BE2C (cell line): ENCODE measurements at regions not wholly inside any gene's neighbourhood (a gene's known extent, or its start where the extent isn't known, plus 50 kb on each side); places are given as distances from the start of the nearest gene placed in this dataset.

Experiments
- DNase-seq: peaks from one replicate; pipeline ENCODE4 v3.0.0-alpha.2; 2020
- H3K27me3 ChIP-seq: fragments of 250-450 bp; sonication (Bioruptor Pico); 2 replicates; pipeline ENCODE4 v1.5.1; 2020; ENCODE audit warnings: mild to moderate bottlenecking
- H3K36me3 ChIP-seq: fragments of 250-450 bp; sonication (Bioruptor Pico); 2 replicates; pipeline ENCODE4 v1.5.1; 2020; ENCODE audit warnings: mild to moderate bottlenecking
- H3K4me1 ChIP-seq: fragments of 250-450 bp; sonication (Bioruptor Pico); 2 replicates; pipeline ENCODE4 v1.5.1; 2020
- H3K4me3 ChIP-seq: 2 replicates; pipeline ENCODE4 v1.5.1; 2011; ENCODE audit warnings: low read depth, low read length
- H3K9me3 ChIP-seq: fragments of 250-450 bp; sonication (Bioruptor Pico); 2 replicates; pipeline ENCODE4 v1.5.1; 2020
- CTCF ChIP-seq: IDR thresholded peaks from 2 replicates; pipeline ENCODE4 v1.5.1; 2012; ENCODE audit warnings: mild to moderate bottlenecking, low read depth, low read length

- TF ChIP-seq CTCF = peak; percentile 24; the same call in 1 of the 2 replicates
- no peak overlapping the region for H3K4me3 ChIP-seq
Observed at GRCh38 chr20:43844778-43845614, 69.7 kb upstream of the TOX2 start.

DNA sequence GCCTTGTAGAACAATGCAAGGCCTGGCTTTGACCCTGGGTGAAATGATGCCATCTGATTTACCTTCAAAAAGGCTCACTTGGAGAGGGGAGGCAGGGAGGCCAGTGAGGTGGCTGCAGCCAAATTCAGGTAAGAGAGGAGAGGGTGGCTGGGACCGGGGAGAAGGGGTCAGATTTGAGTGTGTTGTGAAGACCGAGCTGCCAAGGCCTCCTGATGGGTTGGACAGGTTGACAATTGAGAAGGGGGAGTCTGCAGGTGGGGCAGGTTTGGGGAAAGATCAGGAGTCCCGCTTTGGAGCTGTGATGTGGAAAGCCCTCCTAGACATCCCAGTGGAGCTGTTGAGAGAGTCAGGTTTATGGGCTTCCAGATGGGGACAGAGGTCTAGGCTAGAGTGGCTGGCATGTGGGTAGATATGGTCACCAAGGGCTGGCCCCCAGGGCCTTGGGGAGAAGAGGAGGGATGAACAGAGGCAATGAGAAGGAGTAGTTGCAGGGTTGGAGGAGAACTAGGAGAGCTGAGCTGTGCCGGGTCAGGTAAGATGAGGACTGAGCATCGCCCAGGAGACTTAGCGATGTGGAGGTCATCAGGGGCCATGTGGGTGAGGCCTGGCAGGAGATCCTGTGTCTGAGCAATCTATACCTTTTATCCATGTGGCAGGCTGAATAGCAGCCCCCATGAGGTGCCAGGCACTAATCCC lies 70.5 kb upstream of the TOX2 start:
- DNase-seq = no peak
- H3K36me3 ChIP-seq = no peaks in the 10 kb centered on the region
- no peak for TF ChIP-seq CTCF
- H3K4me1 ChIP-seq = no peaks in the 10 kb centered on the region
- H3K4me3 ChIP-seq = no peak overlapping the region
- no peaks in the 10 kb centered on the region for H3K9me3 ChIP-seq
- no peaks in the 10 kb centered on the region for H3K27me3 ChIP-seq

More at GRCh38 chr20:43844778-43845614, 69.7 kb upstream of the TOX2 start:
- no peak for DNase-seq
- H3K4me1 ChIP-seq = no peaks in the 10 kb centered on the region
- no peaks in the 10 kb centered on the region for H3K9me3 ChIP-seq
- no peaks in the 10 kb centered on the region for H3K27me3 ChIP-seq
- H3K36me3 ChIP-seq = no peaks in the 10 kb centered on the region

DNA sequence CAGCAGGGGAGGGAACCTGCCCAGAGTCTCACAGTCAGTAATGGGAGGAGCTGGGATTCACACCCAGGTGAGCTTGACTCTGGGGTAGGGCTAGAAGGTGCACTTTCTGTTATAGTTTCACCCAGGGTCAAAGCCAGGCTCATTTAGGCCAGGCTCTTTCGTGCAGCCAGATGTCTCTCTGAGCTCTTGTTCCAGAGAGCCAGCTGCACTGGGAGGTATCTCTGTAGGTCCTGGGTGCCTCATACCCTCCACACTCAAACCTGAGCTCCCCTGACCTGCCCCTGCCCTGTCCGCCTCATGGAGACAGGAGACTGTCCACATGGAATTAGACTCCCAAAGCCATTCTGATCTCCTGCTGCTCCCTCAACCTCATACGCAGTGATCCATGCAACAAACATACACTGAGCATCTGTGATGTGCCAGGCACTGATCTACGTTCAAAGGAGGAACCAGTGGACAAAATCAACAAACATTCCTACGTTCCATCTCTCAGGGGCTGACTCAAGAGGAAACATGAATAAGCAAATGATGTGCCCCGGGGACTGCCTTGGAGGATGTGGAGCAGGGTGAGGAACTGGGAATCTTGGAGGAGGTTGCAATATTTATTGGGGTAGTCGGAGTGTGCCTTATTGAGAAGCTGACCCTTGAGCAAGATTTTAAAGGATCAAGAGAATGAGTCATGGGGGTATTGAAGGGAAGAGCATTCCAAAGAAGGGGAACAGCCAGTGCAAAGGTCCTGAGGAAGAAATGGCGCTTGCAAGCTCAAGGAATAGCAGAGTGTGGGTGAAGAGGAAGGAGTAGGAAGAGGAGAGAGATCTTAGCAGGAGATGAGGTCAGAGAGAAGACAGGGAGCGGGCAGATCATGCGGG lies 71.3 kb upstream of the TOX2 start:
- H3K4me1 ChIP-seq = no peaks in the 10 kb centered on the region
- no peak for DNase-seq
- no peak for TF ChIP-seq CTCF

DNA sequence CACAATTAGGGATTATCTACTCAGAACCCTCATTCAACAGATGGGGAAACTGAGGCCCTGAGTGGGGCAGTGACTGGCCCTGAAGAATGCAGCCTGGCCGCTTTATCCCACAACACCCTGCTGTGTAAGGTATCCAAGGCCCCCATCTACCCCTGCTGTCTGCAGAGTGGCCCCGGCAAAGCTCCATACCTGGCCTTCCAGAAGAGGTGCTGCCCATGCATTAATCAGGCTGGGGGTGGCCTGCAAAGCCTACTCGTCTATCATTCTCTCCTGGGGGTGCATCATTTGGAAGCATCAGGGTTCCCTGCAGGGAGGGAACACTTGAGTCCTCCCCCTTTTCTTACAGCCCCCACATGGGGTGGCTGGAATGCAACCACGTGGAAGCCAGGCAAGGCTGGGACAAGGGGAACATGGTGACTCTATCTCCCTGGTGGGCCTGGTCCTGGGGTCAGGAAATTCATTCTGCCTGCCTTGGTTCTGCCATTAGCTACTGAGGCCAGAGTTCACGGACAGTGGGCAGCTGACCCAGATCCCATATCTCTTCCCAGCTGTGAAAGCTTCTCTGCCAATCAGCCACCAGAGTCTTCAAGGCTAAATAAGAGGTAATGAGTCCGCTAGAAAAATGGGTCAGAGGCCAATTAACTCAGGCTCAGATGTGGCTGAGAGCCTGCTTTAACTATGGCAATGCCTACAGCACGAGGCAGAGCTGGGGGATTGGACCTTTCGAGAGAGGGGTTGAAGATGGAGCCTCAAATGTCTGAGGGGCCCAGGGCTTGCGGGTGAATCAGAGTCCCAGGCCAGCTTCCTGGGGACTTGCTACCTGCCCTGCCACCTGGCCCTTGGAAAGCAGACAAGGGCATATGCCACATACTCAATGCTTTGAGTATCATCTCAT lies 72.3 kb upstream of the TOX2 start:
- DNase-seq = no peak
- H3K4me3 ChIP-seq = no peak overlapping the region
- H3K36me3 ChIP-seq = no peaks in the 10 kb centered on the region
- TF ChIP-seq CTCF = no peak
- H3K9me3 ChIP-seq = no peaks in the 10 kb centered on the region
- H3K4me1 ChIP-seq = no peaks in the 10 kb centered on the region
- H3K27me3 ChIP-seq = no peaks in the 10 kb centered on the region

More for the DNA sequence above, 71.3 kb upstream of the TOX2 start:
- Histone ChIP-seq H3K9me3 (no peaks in the 10 kb centered on the region), H3K27me3 (no peaks in the 10 kb centered on the region), H3K4me3 (no peak overlapping the region), H3K36me3 (no peaks in the 10 kb centered on the region)

DNA sequence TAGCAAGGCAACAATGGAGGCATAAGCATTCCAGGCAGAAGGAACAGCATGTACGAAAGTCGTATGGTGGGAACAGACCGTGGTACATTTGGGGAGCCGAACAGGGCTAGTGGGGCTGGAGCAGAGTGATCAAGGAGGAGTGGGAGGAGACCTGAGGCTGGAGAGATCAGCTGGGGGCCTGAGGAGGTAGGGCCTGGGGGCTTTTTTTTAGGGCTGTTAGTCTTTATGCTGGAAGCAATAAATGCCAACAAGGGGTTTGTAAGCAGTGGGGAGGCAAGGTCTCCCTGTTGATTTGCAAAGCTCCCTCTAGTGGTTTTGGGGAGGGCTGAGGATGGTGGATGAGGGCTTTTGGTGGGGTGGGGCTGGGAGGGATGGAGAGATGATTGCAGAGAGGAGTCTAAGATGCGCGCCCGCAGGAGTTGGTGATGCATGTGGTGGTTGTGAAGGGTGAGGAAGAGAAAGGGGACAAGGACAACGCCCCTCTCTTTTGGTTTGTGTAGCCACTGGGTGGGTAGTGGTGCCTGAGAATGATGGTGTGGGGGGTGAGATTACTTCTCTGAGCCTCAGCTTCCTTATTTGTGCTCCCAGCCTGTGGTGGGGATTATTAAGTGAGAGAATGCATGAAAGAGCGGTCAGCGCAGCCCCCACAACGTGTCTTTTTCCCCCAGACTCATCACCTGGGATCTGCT lies 74.1 kb upstream of the TOX2 start:
- Histone ChIP-seq H3K36me3 (no peaks in the 10 kb centered on the region), H3K4me3 (no peak overlapping the region), H3K4me1 (no peaks in the 10 kb centered on the region), H3K27me3 (no peaks in the 10 kb centered on the region), H3K9me3 (no peaks in the 10 kb centered on the region)
- peak; percentile 44 for DNase-seq
- TF ChIP-seq CTCF = peak; percentile 64
